Esophagus squamous epithelium (tissue), 4 donors: ENCODE measurements at regions not wholly inside any gene's neighbourhood (a gene's known extent, or its start where the extent isn't known, plus 50 kb on each side); places are given as distances from the start of the nearest gene placed in this dataset.

Experiments
- CTCF ChIP-seq, 6 experiments: fragments of 450-650 bp in 4 of 6; fragments of 200-600 bp in 2 of 6; sonication (generic) in 2 of 6; IDR thresholded peaks; one replicate each; pipeline ENCODE4 v1.5.1; 2016 to 2019; ENCODE audit warnings: antibody characterized with exemption in 6 of 6, mild to moderate bottlenecking in 4 of 6, moderate library complexity in 4 of 6
- POLR2A ChIP-seq, 4 donors: fragments of 450-650 bp; IDR thresholded peaks; one replicate each; pipeline ENCODE4 v1.6.1; 2017; ENCODE audit warnings: antibody characterized with exemption in 4 of 4, mild to moderate bottlenecking in 4 of 4, moderate library complexity in 3 of 4

GRCh38 chr14:44745371-44745770 is 216.4 kb downstream of the KLHL28 start:
- TF ChIP-seq CTCF (IDR thresholded peaks at IDR 0.05): no peak
- no peak for TF ChIP-seq POLR2A (IDR thresholded peaks at IDR 0.05)
